DND-41 (cell line): ENCODE measurements at regions not wholly inside any gene's neighbourhood (a gene's known extent, or its start where the extent isn't known, plus 50 kb on each side); places are given as distances from the start of the nearest gene placed in this dataset.
"Not testable (repeated sequence)": the region's sequence is repeated elsewhere in the genome, so short reads cannot be mapped to it uniquely, and the experiment has no call there.

Experiments
- ATAC-seq: fragments of 200-7000 bp; cut with Tn5 transposase; 3 replicates; pipeline ENCODE4 v1.9.1; 2021; ENCODE audit warnings: low read depth; ENCODE audit not compliant: insufficient read depth
- DNase-seq: peaks from one replicate; pipeline ENCODE4 v3.0.0-alpha.2; 2020
- H2AFZ ChIP-seq: 2 replicates; pipeline ENCODE4 v1.6.0; 2012; ENCODE audit warnings: low read depth, low read length
- H3K27ac ChIP-seq: 2 replicates; pipeline ENCODE4 v1.5.1; 2012; ENCODE audit warnings: low read length, inconsistent platforms
- H3K27me3 ChIP-seq: fragments of 200-600 bp; sonication (generic); 2 replicates; pipeline ENCODE4 v1.6.0; 2012; ENCODE audit warnings: low read length, mild to moderate bottlenecking, inconsistent platforms; ENCODE audit not compliant: insufficient read depth, poor library complexity
- H3K36me3 ChIP-seq: 2 replicates; pipeline ENCODE4 v1.5.1; 2012; ENCODE audit warnings: low read length, inconsistent platforms; ENCODE audit not compliant: insufficient read depth
- H3K4me1 ChIP-seq: 2 replicates; pipeline ENCODE4 v1.5.1; 2012; ENCODE audit warnings: mild to moderate bottlenecking, low read length; ENCODE audit not compliant: insufficient read depth
- H3K4me2 ChIP-seq: 2 replicates; pipeline ENCODE4 v1.6.0; 2012; ENCODE audit warnings: mild to moderate bottlenecking, moderate library complexity, low read length, inconsistent platforms; ENCODE audit not compliant: insufficient read depth
- H3K4me3 ChIP-seq, 2 experiments: fragments of 200-600 bp in 1 of 2; shearing (Covaris generic) in 1 of 2; 2 replicates each; pipeline ENCODE4 v1.5.1; 2012 to 2016; ENCODE audit warnings: inconsistent platforms in 2 of 2, low read length in 2 of 2, mild to moderate bottlenecking in 2 of 2, low read depth in 1 of 2, moderate library complexity in 1 of 2
- H3K79me2 ChIP-seq: 2 replicates; pipeline ENCODE4 v1.6.0; 2012; ENCODE audit warnings: low read length, inconsistent platforms; ENCODE audit not compliant: insufficient read depth
- H3K9ac ChIP-seq: 2 replicates; pipeline ENCODE4 v1.6.0; 2012; ENCODE audit warnings: low read depth, mild to moderate bottlenecking, inconsistent platforms, low read length, moderate library complexity
- H3K9me3 ChIP-seq: 2 replicates; pipeline ENCODE4 v1.5.1; 2012; ENCODE audit warnings: low read length, moderate library complexity, mild to moderate bottlenecking, inconsistent platforms; ENCODE audit not compliant: insufficient read depth, severe bottlenecking
- H4K20me1 ChIP-seq: 2 replicates; pipeline ENCODE4 v1.6.0; 2012; ENCODE audit warnings: low read length; ENCODE audit not compliant: insufficient read depth
- CTCF ChIP-seq: IDR thresholded peaks from 2 replicates; pipeline ENCODE4 v1.5.1; 2012; ENCODE audit warnings: borderline replicate concordance, low read length, moderate library complexity, mild to moderate bottlenecking; ENCODE audit not compliant: poor library complexity, severe bottlenecking; ENCODE audit errors: extremely low read depth
- EZH2 ChIP-seq: IDR thresholded peaks from 3 replicates; pipeline ENCODE4 v1.6.1; 2012; ENCODE audit warnings: borderline replicate concordance, low read depth, mild to moderate bottlenecking, moderate library complexity, low read length, inconsistent platforms; ENCODE audit not compliant: severe bottlenecking

DNA sequence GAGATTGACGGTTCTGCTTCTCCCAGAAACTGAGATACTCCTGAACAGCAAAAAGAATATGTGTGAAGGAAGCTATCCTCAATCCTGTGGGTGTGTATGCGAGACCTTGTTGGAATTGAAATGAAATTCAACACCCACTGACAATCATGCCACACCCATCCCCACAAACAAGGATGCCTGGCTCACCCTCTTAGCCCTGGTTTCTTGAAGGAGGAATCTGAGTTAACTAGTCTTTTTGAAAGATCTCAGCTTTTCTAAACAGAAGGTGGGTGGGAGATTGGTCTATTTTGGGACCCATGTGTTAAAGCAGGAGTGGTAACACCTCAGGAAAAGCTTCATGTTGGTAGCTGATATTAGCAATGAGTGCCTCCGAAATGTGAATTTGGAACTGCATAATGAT lies 1244.5 kb downstream of the CDH11 start:
- no peak overlapping the region for H3K4me3 ChIP-seq
- DNase-seq (no peak), ATAC-seq (no peak)
- no peak overlapping the region for H3K4me2 ChIP-seq
- H3K9ac ChIP-seq: no peak overlapping the region
- no peaks in the 10 kb centered on the region for H3K4me1 ChIP-seq
- no peak overlapping the region for H3K27ac ChIP-seq
- no peaks in the 10 kb centered on the region for H3K36me3 ChIP-seq
- H2AFZ ChIP-seq: no peak overlapping the region
- TF ChIP-seq EZH2 (no peak), CTCF (no peak)
- H4K20me1 ChIP-seq: no peaks in the 10 kb centered on the region
- H3K9me3 ChIP-seq: no peaks in the 10 kb centered on the region
- H3K27me3 ChIP-seq: no peaks in the 10 kb centered on the region
- H3K79me2 ChIP-seq: no peaks in the 10 kb centered on the region

DNA sequence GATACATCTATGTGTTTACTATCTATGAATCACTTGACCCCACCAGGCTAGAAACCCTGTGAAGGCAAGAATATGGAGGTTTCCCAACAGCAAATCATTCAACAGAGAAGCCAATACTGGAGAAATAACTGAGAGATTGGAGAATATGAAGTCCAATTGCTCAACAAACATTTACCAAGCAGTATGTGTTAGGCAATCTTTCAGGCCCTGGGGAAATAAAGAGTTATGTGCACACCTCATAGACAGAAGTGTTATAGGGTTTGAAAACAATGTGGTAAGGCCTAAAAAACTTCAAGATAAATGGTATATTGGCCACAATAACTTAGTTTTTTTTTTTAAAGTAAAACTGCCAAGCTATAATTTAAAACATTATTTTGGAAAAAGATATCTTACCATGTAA lies 1245.8 kb downstream of the CDH11 start:
- no peaks in the 10 kb centered on the region for H3K27me3 ChIP-seq
- H3K9me3 ChIP-seq: no peaks in the 10 kb centered on the region
- no peak for DNase-seq
- H3K4me1 ChIP-seq: no peaks in the 10 kb centered on the region
- no peak overlapping the region for H3K4me2 ChIP-seq
- no peak overlapping the region for H3K4me3 ChIP-seq
- no peaks in the 10 kb centered on the region for H3K79me2 ChIP-seq
- H3K36me3 ChIP-seq: no peaks in the 10 kb centered on the region
- H4K20me1 ChIP-seq: no peaks in the 10 kb centered on the region
- no peak for ATAC-seq
- no peak overlapping the region for H2AFZ ChIP-seq
- no peak overlapping the region for H3K27ac ChIP-seq
- no peak overlapping the region for H3K9ac ChIP-seq
- TF ChIP-seq CTCF: no peak
- TF ChIP-seq EZH2: no peak

- not testable (repeated sequence) for H3K27me3 ChIP-seq, H4K20me1 ChIP-seq, H3K4me2 ChIP-seq, H3K4me3 ChIP-seq, H3K9me3 ChIP-seq, H2AFZ ChIP-seq, H3K36me3 ChIP-seq, ATAC-seq, H3K27ac ChIP-seq, H3K4me1 ChIP-seq, H3K79me2 ChIP-seq, H3K9ac ChIP-seq, DNase-seq
Observed at GRCh38 chr16:63860700-63861099, 1261.2 kb downstream of the CDH11 start.

DNA sequence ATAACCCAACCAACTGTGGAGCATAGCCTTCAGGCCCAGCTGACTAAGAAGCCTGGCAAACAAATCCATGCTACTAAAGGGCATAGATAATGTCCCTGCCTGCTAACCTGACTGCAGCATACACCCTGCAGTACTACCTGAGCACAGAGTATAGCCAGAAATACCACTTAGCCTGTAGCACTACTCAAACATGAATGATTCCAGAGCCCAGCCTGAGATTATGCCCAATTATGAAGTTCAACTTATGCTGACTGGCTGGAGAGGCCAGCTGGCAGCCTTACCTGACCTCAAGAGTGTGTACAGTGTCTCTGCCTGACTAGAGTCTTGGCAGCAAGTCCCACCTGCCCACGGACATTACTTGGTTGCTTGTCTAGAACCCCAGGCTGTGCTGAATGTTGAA lies 1265.3 kb downstream of the CDH11 start:
- no peaks in the 10 kb centered on the region for H3K27me3 ChIP-seq
- no peak overlapping the region for H3K9ac ChIP-seq
- H3K27ac ChIP-seq: no peak overlapping the region
- ATAC-seq (no peak), DNase-seq (no peak)
- TF ChIP-seq CTCF (no peak), EZH2 (no peak)
- no peak overlapping the region for H3K4me2 ChIP-seq
- H3K79me2 ChIP-seq: no peaks in the 10 kb centered on the region
- H3K9me3 ChIP-seq: no peaks in the 10 kb centered on the region
- H3K4me3 ChIP-seq: no peak overlapping the region
- H2AFZ ChIP-seq: no peak overlapping the region
- H3K36me3 ChIP-seq: no peaks in the 10 kb centered on the region
- H4K20me1 ChIP-seq: no peaks in the 10 kb centered on the region
- no peaks in the 10 kb centered on the region for H3K4me1 ChIP-seq
